ENCODE measurements at regions not wholly inside any gene's neighbourhood (a gene's known extent, or its start where the extent isn't known, plus 50 kb on each side); places are given as distances from the start of the nearest gene placed in this dataset.

DNA sequence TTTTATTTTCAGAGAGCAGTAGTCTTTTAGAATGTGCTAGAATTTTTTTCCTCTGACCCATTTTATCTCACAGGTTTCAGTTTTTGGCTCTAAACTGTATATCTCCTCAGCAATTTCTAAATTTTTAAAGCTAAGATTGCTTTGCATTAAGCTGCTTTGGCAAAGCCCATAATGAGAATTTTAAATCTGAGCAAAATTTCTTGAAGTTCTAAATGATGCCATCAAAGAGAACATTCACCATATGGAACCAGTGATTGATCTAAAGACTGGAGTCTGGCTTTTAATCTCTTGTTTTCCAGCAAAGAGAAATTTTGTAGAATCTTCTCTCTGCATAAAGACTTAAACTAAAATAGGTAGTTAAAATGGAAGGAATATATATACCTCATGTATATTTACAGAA lies 313.6 kb downstream of the TBC1D32 start:
- DNase-seq (ENCODE audit: low read depth in 4 of 4, low spot score in 3 of 4) = no peak

DNA sequence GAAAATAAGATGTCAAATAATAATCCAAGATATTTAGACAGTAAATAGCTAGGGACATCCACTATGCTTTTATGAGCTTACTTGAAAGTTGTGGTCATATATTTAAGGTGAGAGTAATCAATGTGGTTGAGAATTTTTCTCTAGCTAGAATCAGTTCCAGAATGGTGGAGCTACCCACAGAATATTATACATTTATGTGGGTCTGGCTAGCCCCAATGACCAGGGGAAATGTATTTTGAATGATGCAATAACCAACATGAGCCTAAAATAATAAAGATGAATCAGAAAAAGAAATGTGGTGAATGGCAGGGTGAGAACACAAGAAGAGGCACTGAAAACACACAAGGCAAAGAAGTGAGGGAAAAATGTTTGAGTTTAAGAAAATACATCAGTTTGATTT lies 325.7 kb downstream of the TBC1D32 start:
- DNase-seq (ENCODE audit: low read depth in 4 of 4, low spot score in 3 of 4) = no peak

DNA sequence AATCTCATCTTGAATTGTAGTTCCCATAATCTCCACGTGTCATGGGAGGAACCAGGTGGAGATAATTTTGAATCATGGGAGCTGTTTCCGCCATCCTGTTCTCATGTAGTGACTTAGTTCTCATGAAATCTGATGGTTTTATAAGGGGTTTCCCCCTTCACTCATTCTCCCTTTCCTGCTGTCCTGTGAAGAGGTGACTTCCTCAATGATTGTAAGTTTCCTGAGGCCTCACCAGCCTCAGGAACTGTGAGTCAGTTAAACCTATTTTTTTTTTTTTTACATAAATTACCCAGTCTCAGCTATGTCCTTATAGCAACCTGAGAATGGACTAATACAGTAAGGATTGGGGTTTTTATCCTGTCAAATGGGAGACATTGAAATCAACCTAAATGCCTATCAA lies 328.3 kb downstream of the TBC1D32 start:
- DNase-seq (ENCODE audit: low read depth in 4 of 4, low spot score in 3 of 4) = no peak

DNA sequence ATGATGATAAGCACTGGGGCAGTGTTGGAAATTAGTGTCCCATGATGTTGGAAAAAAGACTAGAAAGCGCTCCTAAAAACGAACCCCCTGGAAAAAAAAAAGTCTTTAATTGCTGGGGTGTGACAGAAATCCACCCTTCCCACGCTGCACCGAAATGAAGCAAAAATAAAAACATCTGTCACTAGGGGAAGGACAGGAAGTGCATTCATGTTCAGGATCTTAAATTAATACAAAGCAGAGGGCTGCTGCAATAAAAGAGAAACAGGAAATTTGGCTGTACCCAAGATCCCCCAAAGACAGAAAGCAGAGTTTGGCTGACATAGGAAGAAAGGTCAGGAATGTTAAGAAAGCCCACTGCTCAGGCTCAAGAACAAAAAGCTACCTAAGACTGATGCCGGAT lies 333.9 kb downstream of the TBC1D32 start:
- no peak for DNase-seq (ENCODE audit: low read depth in 4 of 4, low spot score in 3 of 4)

DNA sequence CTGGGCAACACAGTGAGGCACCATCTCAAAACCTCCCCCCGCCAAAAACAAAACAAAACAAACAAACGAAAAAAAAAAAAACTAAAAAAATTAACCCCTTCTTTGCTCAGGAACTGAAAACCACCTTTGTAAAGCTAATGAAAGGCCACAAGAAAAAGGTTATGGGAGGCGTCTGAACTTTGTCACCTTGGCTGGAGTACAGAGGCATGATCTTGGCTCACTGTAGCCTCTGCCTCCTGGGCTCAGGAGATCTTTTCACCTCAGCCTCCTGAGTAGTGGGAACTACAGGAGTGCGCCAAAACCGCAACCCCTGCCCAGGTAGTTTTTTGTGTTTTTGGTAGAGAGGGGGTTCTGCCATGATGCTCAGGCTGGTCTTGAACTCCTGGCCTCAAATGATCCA lies 337.9 kb downstream of the TBC1D32 start:
- DNase-seq (ENCODE audit: low read depth in 4 of 4, low spot score in 3 of 4) = no peak

DNA sequence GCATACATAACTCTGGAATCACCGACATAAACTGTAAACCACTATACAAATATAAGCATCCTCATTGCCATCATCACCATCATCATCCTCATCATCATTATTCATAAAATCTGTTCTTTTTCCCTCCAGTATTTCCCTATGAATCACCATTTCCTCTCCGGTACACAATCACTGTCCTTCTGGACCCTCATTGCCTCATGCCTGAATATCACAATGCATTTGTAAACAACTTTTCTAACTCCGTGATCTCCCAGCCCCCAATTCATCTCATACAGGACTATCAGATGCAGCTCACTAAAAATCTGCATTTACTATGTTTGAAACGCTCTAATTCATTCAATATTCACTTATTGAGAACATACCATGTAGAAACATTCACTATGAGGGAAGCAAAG lies 339.7 kb downstream of the TBC1D32 start:
- DNase-seq (ENCODE audit: low read depth in 4 of 4, low spot score in 3 of 4) = no peak

DNA sequence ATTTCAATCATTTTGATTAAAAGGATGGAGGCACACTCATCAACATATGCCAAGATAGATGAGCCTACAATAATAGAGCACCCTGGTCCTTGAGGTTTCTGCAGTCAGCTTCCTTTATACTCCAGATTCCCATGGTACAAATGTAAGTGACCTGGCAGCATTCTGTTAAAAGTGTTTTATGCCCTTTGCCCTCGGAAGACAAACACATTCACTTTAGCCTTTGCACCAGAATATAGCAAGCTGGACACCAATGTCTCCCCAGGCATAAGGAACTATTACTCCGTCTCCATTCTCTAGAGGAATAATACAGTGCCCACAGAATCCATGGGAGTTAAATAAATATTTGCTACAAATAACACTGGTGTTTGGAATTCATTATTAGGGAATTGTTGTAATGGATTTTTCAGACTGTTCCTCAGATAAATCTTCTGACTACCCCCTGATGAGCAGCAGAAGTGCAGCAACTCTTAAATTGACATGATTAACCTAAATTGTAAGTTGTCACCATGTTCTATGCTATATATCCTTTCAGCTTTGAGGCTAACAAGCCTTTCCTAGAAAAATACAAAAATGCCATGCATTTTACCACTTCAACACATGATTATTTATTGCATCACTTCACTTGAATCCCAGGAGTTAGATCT lies 340.2 kb downstream of the TBC1D32 start:
- DNase-seq (ENCODE audit: low read depth in 4 of 4, low spot score in 3 of 4) = no peak

DNA sequence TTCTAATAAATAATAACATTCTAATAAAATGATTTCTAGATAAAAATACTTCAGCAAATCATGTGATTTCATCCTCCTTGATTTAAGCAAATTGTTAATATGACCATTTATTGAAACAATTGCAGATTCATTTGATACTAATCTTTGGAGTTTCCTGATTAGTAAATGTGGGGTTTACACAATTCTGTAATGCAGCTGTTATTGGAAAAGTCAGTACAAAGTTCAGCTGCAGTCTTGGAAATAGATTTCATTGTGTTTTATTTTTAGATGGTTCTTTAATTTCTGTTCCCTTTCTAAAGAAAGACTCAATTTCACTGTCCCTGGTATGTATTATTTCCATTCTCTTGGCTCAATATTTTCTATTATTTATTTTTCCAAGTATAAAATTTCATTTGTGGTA lies 342.0 kb downstream of the TBC1D32 start:
- DNase-seq (ENCODE audit: low read depth in 4 of 4, low spot score in 3 of 4) = no peak

DNA sequence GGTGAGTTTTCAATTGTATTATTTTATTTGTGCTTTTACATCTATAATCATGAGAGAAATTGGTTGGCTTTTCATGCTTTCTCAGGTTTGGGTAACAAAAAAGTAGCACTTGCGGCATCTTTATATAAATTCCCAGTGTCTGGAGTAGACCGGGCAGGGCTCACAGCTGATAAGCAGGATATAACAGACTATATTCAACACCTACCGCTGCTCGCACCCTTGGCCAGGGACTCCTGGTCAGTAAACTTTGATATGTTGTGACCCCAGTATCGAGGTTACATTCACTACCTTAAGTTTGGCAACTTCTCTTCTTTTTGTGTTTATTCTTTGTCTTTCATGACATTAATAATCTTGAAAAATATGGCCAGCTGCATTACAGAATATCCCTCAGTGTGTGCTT lies 343.4 kb downstream of the TBC1D32 start:
- no peak for DNase-seq (ENCODE audit: low read depth in 4 of 4, low spot score in 3 of 4)

DNA sequence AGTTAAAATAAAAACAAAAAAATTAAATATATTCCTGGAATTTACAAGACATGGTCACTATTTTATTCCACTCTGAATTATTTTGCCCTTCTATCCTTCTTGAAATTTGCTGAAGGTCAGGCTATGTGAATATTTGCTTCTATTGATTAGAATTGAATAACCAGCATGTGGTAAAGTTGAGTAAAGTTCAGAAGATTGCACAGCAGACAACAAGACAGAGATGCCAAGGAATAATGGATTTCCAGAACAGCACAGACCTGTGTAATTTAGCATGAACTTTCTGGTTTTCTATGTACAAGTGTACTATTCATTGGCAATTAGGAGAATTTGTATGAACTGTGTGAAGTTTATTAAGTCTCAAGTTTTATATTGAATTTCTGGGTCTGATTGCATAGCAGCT lies 352.4 kb downstream of the TBC1D32 start:
- DNase-seq (ENCODE audit: low read depth in 4 of 4, low spot score in 3 of 4) = no peak

DNA sequence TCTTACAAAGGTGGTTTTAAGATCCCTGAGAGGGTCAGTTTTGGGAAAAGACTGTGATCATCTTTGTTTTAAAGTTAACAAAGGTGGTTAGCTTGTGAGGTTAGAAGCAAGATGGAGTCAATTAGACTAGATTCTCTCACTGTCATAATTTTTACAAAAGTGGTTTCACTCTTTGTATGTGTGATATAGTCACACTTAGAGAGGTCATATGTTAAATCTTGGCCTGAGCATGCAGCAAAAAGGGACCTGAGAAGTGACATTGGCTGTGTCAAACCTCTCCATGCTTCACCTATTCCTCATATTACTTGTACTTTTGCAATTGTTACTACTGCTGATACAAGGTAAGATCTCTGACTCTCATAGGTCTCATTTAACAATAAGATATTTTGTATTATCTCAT lies 368.0 kb downstream of the TBC1D32 start:
- no peak for DNase-seq (ENCODE audit: low read depth in 4 of 4, low spot score in 3 of 4)

DNA sequence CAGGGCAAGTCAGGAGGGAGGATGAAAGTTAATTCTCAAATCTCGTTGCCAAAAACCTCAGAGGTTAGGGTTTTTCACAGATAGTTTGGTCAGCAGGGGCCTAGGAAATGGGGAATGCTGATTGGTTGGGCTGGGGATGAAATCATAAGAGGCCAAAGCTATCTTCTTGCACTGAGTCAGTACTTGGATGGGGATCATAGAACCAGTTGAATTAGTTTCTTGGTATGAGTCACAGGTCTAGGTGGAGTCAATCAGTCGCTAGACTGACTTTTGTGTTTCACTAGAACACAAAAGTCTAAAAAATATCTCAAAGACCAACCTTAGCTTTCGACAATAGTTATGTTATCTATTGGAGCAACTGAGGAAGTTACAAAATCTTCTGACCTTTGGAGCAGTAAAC lies 368.5 kb downstream of the TBC1D32 start:
- DNase-seq (ENCODE audit: low read depth in 4 of 4, low spot score in 3 of 4) = no peak

DNA sequence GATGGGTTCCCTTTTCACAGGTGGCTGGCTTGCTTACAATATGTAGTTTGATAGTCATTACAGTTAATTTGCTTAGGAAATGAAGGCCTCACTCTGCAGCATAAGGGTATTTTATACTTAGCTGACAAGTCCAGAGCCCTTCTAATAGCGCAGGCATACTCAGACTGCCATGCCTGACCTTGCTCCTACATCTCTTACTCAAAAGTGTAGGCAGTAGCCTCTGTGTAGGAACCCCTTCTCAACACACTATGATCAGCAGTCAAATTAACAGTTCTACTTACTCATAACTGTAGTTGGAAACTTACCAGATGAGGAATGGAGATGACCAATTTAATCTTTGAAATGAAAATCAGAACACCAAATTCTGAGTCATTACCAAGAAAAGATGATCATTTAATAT lies 373.5 kb downstream of the TBC1D32 start:
- no peak for DNase-seq (ENCODE audit: low read depth in 4 of 4, low spot score in 3 of 4)

DNA sequence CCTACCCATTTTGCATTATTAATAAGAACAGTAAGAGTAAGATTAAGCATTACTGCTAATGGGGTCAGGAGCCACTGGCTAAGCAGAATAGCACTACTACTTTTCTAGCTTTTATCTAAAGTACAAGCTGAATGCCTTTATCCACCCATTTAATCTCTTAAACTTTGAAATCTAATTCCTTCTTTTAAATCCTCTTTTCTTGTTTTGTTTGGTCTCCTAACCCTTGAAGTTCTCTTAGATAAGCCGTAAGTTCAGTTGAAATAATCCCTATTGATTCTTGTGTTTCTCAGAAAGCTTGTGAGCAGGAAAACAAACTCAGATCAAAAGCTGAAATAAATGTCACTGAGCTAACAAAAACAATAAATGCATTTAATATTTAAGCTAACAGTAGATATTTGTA lies 380.2 kb downstream of the TBC1D32 start:
- no peak for DNase-seq (ENCODE audit: low read depth in 4 of 4, low spot score in 3 of 4)

DNA sequence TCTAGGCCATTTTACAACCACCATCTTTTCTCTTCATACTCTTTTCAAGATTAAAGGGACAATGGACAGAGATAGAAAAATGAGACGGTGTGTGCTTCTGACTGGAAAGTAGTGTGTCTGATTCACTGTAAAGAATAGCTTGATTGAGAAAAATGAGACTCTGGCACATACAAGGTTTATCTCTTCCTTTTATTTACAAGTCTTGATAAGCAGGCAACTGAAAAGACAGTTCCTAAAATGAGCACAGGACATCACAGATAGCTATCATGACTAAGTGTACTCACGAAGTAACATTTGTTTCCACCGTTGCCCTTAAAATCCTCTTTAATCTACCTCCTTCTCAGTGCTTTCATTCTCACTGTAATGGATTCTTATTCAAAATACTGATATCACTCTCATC lies 383.0 kb downstream of the TBC1D32 start:
- no peak for DNase-seq (ENCODE audit: low read depth in 4 of 4, low spot score in 3 of 4)

DNA sequence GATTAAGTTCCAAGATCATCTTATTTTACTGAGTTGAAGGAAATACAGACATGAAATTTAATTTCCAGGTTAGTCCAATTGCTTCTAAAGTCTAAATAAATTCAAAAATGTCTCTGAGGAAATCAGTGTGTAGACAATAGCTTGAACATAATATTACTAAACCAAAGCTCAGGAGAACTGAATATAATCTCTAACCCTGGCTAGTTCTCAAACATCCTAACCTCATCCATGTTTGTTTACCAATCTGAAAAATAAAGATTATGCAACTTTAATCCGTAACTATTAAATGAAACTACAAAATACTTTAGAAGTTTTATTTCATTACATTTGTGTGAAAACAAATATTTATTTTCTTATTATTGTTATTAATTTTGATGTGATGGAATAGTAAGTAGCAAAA lies 387.2 kb downstream of the TBC1D32 start:
- no peak for DNase-seq (ENCODE audit: low read depth in 4 of 4, low spot score in 3 of 4)

DNA sequence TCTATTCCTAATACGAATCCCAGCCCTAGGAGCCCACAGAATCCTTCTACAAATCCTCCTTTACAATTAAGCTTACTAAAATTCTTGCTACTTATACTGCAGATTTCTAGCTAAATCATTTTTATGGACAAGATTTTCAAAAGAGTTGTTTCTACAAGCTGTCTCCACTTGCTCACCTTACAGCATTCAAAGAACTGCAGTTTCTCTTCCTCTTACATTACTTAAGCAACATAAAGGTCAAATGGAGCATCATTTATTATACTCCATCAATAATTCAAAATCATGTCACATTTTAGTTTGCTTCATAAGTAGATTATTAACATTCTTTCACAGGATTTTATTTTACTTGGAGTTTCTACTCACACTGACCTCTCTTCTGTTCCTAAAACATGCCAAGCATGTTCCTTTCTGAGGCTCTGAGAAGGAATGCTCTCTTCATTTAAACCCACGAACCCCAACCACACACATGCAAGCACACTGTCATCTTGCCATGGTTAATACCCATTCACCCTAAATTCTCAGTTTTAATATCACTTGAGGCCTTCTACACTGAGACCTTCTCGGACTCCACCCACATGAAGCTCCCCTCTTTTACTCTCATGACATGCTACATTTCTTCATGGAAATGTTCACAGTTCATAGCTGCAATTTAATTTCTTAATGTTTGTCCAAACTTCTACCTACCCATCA lies 388.2 kb downstream of the TBC1D32 start:
- no peak for DNase-seq (ENCODE audit: low read depth in 4 of 4, low spot score in 3 of 4)

DNA sequence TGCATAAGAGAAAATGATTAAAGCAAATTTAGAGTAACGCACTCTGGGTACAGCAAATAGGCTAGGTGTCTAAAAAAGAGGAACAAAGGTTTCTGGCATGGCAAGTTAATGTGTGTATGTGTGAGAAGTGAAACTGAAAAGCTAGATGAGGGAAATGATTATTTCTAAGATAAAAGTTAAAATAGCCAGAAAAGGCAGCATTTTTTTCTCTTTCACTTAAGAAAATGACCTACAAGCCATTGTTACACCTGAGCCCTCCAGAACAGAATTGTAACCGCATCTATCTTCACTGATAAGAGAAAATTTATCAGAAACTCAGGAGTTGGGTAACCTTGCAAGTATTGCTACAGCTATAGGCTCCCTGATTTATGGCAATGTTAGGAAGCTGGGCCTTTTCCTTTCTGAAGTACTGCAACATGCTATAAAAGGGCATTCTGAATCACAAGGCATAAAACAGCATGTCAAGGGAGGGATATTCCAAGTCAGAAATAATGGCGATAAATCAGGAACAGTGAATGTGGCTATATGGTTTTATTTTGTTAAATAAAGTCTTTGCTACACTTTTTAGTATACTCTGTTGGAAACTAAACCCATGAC lies 395.3 kb downstream of the TBC1D32 start:
- DNase-seq (ENCODE audit: low read depth in 4 of 4, low spot score in 3 of 4) = no peak

DNA sequence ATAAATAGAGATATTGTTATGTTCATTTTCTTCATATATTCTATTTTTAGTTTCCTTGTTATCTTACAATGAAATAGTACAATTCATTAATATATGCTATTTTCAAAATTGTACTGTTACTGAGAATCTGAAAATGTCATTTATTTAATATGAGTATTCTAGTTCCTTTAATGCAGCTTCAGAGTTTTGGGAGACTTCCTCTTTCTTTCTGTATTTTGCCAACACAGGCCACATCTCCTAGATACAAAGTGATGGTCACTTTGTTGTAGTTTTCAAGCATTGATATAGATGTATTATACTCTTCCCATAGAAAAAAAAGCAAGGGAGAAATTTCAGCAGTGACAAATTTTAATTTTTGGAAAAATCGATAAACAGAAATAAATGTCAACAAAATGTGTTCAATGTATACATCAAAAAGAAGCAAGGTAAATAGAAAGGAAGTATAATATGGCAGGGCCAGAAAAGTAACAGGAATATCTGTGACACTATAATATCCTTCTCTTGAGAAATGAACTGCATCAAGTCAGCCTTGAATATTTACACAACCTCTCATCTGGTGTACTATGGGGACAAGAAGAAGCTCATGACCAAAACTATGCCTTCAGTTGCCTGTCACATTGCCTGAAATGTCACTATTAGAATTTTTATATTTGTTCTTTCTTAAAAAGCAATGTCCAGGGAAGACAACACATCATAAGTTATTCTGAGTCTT lies 396.0 kb downstream of the TBC1D32 start:
- DNase-seq (ENCODE audit: low read depth in 4 of 4, low spot score in 3 of 4) = no peak

DNA sequence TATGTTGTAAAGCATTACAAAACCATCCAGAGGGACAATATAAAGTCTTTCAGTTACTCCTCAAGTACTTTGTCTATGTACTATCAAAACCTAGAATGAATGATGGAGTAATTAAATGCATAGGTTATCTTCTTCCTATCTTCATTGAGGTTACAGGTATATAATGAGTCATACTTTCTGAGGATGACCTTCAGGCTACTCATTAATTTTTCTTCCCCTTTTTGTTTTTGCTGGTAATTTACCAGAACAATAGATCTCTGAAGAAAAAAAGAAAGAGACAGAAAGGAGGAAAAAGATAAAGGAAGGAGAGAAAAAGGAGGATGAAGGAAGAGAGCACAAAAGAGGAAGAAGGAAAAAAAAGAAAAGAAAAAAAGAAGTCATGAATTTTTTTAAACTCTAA lies 398.4 kb downstream of the TBC1D32 start:
- DNase-seq (ENCODE audit: low read depth in 4 of 4, low spot score in 3 of 4) = no peak

DNA sequence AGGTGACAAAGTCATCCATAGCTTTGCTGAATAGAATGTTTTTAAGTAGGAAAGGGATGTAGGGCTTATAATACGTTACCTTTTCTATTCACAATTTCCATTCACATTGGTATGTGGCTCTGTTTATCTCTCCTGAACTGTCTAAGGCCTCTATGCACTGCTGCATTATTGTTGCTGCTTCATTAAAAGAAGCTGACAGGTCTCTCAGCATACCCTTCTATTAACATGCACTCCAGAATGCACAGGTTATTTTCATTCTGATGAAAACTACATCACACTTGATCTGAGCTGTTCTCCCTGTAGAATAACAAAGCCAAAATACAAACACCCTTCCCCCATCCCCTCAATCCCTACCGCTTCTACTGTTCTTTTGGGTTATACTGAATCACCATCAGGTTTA lies 399.3 kb downstream of the TBC1D32 start:
- no peak for DNase-seq (ENCODE audit: low read depth in 4 of 4, low spot score in 3 of 4)

All from right renal pelvis (tissue), 4 donors.